ENCODE measurements at regions not wholly inside any gene's neighbourhood (a gene's known extent, or its start where the extent isn't known, plus 50 kb on each side); places are given as distances from the start of the nearest gene placed in this dataset.

DNA sequence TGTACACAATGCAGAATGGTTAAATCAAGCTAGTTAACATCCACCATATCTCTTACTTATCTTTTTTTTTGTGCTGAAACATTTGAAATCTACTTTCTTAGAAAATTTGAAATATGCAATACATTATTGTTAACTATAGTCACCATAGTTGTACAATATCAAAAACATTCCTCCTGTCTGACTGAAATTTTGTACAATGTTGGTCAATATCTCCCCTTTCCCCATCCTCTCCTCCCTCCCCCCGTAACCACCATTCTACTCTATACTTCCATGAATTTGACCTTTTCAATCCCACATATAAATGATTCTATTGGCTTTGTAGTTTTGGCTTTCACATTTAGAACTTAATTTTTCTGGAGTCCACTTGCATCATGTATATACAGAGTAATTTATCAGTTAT, 63.5 kb upstream of the DCD start:
- DNase-seq = no peak

- no peak for DNase-seq
Observed at GRCh38 chr12:54708826-54709225, 60.7 kb upstream of the DCD start.

DNA sequence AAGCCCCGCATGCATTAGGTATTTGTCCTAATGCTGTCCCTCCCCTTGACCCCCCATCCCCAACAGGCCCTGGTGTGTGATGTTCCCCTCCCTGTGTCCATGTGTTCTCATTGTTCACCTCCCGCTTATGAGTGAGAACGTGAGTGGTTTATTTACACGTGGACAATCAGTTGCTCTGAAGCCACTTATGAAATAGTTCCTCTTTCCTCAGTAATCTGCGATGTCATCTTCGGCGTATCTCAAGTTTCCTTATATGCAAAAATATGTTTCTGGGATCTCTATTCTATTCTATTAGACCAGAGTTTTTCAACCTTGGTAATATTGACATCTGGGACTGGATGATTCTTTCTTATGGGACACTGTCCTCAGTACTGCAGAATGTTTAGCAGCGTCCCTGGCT, 56.0 kb upstream of the DCD start:
- DNase-seq = no peak

- peak in 1 of 2 donors; percentile 40 for DNase-seq
Observed at GRCh38 chr12:54701940-54702592, 53.9 kb upstream of the DCD start.

DNA sequence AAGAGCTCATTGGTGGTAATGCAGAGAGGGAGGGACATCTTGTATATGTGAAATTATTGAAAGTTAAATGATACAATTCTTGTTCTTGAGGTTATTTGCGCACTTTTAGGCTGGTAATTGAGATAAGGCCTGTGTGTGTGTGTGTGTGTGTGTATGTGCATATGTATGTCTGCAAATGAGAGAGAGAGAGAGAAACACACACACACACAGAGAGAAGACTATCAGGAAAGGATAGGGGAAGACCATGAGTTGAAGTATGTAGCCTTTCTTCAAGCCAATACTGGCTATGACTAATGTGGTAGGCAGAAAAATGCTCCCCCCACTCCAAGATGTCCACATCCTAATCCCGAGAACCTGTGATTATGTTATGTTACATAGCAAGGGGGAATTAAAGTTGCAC, 52.7 kb upstream of the DCD start:
- no peak for DNase-seq

DNA sequence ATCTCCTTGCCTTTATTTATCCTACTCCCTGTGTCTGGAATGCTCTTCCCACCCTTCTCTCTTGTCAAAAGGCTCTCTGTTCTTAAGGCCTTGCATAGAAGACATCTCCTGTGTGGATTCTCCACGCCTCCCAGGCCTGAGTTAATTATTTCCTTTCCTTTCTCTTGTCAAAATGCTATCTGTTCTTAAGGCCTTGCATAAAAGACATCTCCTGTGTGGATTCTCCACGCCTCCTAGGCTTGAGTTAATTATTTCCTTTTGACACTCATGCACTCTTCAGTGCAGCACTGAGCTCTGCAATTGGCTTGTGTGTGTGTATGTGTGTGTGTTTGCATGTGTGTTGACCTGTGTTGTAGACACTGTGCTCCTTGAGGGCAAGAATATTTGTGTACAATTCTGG, 52.1 kb upstream of the DCD start:
- DNase-seq = no peak

Data from hippocampal formation (tissue), 2 donors.